Heart left ventricle (tissue), 13 donors: ENCODE measurements at regions not wholly inside any gene's neighbourhood (a gene's known extent, or its start where the extent isn't known, plus 50 kb on each side); places are given as distances from the start of the nearest gene placed in this dataset.

Source experiments
- CTCF ChIP-seq, 12 donors: fragments of 200-600 bp; sonication (generic) in 4 of 12; IDR thresholded peaks; one replicate each; pipeline versions ENCODE4 v1.5.0 to v1.8.0; 2018 to 2022; ENCODE audit warnings: antibody characterized with exemption in 12 of 12, mild to moderate bottlenecking in 5 of 12
- POLR2A ChIP-seq, 2 donors: fragments of 450-650 bp; IDR thresholded peaks; one replicate each; pipeline ENCODE4 v1.6.1; 2017; ENCODE audit warnings: antibody characterized with exemption in 2 of 2, mild to moderate bottlenecking in 2 of 2, moderate library complexity in 2 of 2
- donor health status: ischemic (EF 13 %, LVEDD 7.1; RV severe dilation, severe dysfunction).
- donor health status: DM: no; HTN: yes; CAD: no.
- donor health status: DM: no; HTN: no; CAD: no.
- donor health status: ischemic (EF 25% LVEDD 6.9; RV normal size, moderate dysfunction).
- donor health status: ischemic (EF 25% LVEDD 5.7; RV mildly dilated, moderate dysfunction).
- donor health status: ischemic (EF 35%, LVEDD 5.7; RV mildly dilated, moderate dysfunction).
- donor health status: nonischemic (EF 11% LVEDD 7.7; RV severe dilation, severe dysfunction).
- donor health status: DM: yes; HTN: yes; CAD: no.
- donor health status: PGD.
- donor health status: ischemic (EF 29% LVEDD 5.4; RV normal size, mild dysfunction).
- donor health status: nonischemic (EF 23%, LVEDD 6.1; RV moderate dilation, normal function).

DNA sequence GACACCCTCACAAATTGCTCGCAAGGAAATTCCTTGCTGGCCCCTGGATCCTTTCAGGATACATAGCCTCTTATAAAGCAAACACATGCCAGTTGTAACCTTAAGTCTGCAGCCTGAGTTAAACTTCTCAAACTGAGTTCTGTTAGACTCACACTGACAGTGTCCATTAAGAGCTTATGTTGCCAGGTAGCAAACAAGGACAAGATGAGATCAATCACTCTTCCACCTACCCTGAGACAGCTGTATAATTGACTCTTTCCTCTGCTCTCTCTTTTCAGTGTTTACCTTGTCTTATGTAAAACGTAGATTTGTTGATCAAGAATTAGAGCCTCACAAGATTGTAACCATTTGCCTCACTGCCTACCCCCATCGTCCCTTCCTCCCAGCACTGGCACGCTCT lies 359.8 kb downstream of the EPM2A start:
- no peak for TF ChIP-seq CTCF (IDR thresholded peaks at IDR 0.05)
- TF ChIP-seq POLR2A (IDR thresholded peaks at IDR 0.05): no peak
